GM18499 (cell line): ENCODE measurements at regions not wholly inside any gene's neighbourhood (a gene's known extent, or its start where the extent isn't known, plus 50 kb on each side); places are given as distances from the start of the nearest gene placed in this dataset.

Source experiments
- ATAC-seq: cut with Tn5 transposase; IDR thresholded peaks from one replicate; pipeline ENCODE4 v1.9.1; 2021; ENCODE audit warnings: moderate number of reproducible peaks; ENCODE audit not compliant: insufficient read depth, unreplicated experiment

DNA sequence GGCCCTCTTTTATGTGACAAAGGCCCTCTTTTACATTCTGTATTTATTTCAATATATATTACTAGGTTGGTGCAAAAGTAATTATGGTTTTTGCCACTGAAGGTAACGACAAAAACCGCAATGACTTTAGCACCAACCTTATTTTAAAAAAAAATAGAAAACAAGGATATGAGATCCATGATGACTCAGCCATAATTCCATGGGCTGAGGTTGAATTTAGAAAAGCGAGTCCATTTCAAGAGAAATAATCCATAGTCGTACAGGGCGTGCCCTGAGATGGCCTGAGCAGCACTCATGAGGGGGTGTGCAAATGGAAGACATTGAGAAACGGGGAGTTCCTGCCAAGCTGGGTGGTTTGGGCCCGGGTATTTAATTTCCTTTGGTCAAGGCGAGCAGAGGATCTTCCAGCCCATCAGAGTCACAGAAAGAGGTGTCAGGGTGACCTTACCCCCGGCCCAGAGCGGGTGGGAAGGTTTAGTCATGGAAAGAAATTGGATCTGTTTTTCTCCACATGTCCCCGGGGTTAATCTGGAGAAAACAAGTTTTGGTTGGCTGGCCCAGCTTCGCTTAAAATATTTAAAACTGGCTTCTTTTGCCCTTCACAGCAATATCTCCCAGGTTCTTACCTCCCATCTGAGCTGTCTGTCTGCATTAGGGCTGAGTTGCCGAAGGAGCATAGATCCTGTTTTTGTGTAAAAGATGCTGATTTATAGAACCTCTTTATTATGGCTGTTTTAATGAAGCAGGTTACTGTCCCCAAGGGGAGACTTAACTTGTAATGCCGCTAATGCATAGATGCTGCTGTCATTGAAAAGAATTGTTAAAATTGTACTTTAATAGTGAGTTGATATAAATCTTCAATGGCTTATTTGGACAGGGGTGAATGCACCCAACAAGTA, 255.6 kb downstream of the PREX1 start:
- ATAC-seq = no peak

DNA sequence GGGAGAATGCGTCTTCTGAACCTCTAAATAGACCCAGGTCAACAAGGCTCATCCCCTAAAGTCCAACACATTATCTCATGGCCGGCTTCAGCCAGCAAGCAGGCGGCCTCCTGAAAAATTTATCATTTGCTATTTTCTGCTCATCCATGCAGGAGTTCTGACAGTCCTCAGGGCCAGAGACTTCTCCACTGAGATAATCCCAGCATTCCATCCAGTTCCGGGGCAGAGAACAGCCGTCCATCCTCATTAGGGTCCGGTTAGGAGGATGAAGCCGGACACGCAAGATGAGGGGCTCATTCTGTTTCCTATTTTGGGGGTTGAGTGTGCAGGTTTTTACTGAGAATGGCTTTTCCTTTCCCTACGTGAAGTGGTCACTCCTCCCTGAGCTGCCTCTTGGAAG, 258.1 kb downstream of the PREX1 start:
- no peak for ATAC-seq

DNA sequence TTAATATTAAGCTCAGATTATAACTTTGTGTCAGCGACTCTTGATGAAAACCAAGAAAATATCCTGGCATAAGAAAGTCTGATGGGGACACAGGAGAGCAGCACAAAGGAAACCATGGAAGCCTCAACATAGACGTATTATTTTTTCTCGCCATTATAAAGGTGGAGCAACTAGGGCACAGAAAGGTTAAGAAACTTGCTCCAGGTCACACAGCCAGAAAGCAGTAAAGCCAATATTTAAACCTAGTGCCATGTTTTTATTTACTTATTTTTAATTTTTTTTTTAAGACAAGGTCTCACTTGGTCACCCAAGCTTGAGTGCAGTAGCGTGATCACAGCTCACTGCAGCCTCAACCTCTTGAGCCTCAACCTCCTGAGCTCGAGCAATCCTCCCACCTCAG, 259.3 kb downstream of the PREX1 start:
- no peak for ATAC-seq

DNA sequence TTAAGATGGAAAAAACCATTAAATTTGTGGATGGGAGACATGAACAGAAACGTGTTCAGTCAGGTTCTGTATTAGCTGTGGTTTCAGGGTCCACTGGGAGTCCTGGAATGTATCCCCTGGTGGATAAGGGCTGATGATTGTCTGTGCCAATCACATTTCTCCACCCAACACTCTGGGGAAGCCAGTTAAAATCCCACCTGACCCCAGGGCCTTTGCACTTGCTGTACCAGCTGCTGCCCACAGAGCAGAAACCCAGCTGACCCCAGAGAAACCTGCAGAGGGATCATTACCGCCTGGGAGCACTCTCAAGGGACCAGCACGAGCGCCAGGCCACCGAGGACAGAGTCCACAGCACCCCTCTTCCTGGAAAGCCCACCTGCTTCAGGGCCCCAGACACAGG, 260.7 kb downstream of the PREX1 start:
- ATAC-seq = no peak

DNA sequence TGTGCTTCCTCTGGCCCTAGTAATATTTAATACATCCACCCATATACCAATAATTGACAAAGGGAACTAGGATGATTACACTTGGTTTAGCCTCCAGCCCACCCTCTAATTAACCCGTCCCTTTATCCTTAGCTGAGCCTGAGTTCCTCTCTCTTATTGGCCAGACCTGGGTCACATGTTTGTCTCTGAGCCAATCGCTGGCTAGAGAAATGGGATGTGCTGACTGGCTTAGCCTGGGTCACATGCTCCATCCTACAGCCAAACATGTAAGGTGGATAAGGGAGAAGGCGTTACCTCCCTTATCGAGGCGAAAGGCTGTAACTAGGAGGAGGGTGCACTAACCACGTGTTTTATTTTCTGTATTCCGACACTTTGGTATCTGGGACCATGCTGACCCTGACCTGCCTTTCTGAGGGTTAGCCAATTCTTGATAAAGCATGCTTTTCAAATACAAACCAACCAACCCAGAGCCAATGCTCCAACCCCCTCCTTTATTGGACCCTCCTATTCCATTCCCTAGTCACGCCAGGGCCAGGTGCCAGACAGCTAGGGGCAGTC, 262.7 kb downstream of the PREX1 start:
- no peak for ATAC-seq

DNA sequence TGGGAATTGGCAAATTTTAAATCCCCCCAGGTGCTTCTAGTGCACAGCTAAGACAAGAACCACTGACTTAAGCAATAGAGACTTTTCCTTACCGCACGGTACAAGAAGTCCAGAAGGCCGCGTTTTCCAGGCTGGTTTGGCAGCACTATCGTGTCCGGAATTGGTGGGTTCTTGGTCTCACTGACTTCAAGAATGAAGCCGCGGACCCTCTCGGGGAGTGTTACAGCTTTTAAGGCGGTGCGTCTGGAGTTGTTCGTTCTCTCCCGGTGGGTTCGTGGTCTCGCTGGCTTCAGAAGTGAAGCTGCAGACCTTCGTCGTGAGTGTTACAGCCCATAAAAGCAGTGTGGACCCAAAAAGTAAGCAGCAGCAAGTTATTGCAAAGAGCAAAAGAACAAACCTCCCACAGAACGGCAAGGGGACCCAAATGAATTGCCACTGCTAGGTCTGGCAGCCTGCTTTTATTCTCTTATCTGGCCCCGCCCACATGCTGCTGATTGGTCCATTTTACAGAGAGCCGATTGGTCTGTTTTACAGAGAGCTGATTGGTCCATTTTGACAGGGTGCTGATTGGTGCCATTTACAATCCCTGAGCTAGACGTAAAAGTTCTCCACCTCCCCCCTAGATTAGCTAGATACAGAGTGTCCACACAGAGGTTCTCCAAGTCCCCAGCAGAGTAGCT, 264.5 kb downstream of the PREX1 start:
- no peak for ATAC-seq

DNA sequence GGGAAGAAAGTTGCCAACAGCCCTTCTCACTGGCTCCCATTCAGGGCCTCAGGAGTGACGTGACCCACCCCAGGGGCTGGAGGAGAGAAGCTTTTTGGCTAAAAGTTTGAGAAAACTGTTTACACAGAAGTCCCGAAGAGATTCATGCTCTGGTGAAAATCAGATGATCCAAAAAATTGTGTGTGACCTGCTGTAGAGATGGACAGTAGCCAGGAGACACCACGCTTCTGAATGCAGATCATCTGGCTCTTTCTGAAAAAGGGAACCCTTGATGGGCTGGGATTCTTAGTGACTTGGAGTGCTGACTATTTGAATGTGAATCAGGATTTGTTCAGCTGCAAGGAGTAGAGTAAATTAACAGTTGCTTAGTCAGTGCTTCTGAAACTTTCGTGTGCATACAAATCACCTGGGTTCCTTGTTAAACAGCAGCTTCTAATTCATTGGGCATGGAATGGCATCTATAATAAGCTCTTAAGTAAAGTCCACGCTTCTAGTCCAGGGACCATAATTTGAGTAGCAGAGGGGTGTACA, 265.1 kb downstream of the PREX1 start:
- ATAC-seq = no peak

DNA sequence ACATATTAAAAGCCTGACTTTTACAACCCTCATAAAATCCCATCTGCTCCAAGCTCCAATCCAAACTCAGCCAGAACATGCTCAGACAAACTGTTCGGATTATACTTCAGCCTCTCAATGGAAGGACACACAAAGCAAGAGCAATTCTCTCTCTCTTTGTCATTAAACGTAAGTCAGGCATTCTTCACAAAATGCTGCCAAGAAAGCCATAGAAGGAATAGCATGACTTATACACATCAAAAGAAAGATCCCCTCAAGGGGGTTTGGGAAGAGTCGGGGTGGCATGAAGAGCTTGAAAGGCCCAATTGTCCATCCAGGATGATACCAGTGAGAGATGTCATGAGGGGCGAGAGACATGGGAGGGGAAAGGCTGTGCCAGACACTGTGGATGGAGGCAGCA, 268.9 kb downstream of the PREX1 start:
- no peak for ATAC-seq

DNA sequence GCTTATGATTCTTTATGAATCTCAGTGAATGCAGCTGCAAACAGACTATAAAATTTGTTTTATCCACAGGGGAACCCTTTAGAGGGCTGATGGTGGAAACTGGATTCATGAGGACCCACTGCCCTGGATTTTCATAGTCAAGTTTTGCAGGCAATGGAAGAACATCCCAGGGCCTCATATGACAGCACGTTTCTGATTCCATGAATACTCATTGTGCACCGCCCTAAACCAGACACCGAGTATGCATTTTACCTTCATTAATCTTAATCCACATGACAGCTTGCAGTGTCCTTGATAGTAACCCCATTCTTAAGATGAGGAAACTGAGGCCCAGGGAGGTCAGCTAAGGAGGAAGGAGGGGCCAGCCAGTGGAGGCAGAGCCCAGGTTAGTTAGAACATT, 270.4 kb downstream of the PREX1 start:
- no peak for ATAC-seq

DNA sequence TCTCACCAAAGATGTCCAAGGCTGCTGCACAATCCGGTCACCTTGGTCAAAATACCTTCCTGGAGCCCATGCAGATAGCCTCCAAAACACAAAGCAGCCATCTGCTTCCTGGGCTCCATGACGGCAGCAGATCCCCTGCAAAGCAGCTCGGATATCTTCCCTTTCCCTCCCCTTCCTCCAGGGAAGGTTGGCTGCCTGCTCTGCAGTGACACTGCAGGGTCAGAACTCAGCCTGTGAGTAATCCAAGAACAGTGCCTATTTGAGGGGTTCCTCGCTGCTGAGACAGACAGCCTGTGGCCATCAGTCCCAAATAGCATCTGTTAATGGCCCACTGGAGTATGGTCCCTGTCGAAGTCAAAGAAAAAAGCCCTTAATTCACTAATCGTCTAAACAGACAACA, 270.8 kb downstream of the PREX1 start:
- no peak for ATAC-seq

DNA sequence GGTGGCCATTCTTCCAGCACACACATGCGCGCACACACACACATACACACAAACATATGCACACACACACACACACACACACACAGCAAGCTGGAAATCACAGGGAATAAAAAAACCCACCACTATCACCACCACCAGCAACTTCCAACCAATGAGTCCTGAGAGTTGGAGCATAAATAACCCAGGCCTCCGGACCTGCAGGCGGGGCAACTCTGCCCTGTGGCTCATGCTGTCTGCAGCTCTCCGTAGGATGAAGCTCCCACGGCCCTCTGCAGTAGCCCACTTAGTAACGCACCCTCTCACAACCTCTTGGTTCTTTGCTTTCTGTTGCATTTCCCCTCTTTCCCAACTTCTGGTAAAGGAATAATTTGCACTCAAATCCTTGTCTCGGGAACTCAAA, 275.2 kb downstream of the PREX1 start:
- ATAC-seq = no peak

DNA sequence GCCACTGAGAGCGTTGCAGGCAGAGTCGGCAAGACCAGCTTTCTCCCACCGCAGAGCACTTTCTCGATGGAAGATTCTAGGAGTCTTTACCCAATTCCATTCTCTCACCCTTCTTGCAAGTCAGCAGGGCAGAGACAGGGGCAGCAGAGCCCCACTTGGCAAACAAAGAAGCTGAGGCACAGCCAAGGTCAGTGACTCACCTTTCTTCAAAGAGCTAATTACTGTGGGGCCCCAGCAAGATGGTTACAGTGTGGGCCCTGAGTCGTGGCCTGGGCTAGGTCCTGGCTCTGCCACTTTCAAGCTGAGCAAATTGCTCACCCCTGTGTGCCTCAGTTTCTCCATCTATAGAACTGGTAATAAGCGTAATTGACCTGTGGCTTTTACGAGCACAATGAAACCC, 277.0 kb downstream of the PREX1 start:
- no peak for ATAC-seq

DNA sequence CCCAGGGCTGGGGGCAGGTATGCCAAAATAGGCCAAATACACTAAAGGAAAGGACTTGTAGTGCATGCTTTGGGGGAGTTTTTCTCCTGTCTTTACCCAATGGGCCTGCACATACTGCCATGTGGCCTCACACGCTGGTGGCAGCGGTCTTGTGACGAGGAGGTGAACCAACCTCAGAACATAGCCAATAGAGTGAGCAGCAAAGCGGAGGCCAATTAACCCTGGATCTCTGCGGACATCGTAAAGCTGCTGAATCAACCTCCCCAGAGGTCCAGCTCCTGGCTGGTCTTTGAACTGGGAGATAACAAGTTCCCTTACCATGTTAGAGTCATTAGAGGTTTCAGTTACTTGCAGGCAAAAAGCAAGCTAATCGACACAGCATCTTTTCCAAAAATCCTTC, 280.1 kb downstream of the PREX1 start:
- no peak for ATAC-seq

DNA sequence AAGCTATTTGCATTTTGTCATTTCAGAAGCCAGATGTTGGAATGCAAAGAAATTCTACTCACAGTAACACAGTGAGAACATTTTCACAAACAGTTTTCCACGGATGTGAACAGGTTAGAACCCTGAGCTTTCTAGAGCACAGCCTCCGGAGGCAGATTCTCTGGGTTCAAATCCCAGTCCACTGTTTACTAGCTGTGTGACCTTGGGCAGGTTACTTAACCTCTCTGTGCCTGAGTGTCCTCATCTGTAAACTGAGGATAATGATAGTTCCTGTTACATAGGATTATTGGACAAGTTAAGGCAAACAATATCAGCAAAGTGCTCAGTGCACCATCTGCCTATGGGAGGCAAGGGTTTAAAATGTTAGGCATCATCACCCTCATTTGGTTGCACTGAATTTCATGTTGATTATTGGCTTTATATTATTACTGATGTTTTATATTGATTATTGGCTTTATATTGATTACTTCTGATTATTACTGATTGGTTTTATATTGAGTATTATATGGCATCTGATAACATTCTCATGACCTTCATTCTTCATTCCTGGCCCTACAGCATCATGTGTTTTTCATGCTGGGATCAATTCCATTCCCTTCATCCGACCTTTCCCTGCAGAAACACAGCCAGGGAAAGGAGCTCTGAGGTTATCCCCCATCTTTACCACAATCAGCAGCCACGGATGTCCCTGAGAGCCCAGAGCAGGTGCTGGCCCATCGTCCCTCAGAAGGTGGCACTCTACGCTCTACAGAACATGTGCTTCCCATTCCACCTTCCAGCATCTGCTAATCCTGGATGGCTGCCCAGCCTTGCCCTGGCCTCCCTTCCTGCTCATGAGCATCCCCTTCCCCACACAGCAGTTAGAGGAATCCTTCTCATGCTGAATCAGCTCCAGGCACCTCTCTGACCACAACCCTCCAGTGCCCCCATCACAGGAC, 283.1 kb downstream of the PREX1 start:
- ATAC-seq = no peak

DNA sequence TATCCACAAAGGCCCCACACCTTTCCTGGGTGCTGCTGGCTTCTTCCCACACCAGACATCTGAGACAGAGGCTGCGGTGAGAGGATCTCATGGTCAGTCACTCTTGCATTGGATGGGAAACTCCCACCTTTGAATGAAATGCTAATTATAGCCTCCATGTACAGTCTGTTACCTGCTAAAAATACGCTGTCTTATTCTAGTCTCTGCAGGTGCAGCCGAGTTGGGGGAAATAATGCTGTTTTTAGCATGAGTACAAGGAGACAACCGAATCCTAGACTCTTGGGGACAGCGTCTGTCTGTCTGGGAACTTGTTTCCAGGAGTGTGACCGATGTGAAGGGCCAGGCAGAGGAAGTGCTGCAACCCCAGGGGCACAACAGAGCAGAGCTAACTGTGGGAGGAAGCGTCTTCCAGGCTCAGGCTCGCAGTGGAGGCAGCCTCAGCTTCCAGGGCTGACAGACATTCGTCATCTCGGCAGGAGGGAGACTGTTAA, 286.2 kb downstream of the PREX1 start:
- ATAC-seq = no peak

DNA sequence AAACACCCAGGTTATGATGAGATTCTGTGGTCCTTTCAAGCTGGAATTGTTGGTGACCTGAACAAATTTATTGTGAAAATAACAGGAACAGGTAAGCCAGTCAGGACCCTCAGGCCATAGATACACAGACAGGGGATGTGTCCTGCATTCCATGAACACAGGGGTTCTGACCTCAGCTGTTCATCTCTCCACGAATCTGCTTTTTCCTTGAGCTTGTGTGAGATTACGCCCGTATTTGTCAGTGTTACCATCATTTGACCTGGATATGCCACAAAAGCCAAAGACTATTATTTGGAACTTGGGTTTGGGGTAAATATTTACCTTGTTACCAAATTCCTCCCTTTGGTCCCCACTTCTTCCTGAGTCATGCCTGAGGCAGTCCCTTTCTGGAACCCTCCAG, 288.9 kb downstream of the PREX1 start:
- ATAC-seq = no peak

DNA sequence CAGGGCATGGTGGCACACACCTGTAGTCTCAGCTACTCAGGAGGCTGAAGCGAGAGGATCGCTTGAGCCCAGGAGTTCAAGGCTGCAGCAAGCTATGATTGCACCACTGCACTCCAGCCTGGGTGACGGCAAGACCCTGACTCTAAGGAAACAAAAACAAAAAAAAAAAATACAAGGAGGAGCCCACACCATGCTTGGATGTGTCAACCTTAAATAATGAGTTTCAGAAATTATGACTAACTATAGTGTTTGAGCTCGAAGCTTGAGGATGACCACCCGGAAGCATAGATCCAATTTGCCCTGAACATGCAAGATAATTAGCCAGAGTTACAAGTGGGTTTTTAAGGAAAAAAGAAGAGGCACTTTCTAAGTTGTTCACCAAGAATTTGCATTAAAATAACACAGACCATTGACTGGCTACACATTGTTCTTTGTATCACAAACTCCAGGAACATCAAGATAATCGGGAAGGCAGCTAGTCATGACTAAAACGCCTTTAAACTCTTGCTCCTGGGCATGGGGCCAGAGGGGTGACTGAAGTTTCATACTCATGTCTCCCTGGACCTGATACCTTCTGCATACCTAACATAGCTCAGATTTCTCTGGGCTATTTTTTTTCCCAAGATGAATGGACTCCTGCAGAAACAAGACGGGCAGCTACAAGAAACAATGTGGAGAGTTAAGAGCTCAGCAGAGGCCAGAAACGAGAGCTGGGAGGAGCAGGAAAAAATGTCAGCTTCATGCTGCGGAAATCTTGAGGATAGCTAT, 289.6 kb downstream of the PREX1 start:
- ATAC-seq = no peak

DNA sequence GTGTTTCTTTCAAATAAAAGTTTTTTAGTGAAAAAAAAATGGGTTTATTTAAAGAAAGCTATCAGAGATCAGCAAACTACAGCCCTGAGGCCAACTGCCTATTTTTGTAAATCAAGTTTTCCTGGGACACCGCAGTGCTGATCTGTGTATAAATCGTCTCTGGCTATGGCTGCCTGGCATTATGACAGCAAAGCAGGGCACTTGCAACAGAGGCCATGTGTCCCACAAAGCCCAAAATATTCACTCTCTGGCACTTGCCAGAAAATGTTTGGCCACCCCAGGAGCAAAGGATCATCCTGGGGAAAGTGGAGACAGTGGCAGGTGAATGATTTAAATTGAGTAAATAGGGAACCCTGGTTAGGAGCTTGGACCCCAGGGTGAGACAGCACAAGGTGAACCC, 291.6 kb downstream of the PREX1 start:
- no peak for ATAC-seq

DNA sequence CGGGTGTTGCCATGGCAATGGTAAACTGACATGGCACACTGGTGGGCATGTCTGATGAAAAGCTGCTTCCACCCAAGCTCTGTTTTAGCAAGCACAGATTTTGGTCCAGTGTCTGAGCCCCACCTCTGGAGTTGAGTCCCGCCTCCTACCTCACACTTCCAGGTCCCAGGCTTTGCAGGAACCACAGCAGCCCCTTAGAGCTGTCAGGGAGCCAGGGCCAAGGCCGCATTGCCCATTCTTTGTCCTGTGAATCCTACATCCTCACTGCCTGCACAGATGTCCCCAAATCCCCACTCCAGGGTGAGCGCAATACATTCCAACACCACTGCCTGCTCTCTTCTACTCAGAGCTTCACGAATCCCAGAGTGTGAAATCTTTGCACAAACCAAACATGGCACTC, 292.2 kb downstream of the PREX1 start:
- no peak for ATAC-seq
